CD14-positive monocyte (primary cell): ENCODE measurements at regions not wholly inside any gene's neighbourhood (a gene's known extent, or its start where the extent isn't known, plus 50 kb on each side); places are given as distances from the start of the nearest gene placed in this dataset.

Source experiments
- DNase-seq, 3 donors: peaks; one replicate each; pipeline ENCODE4 v3.0.0-alpha.2; 2011 to 2022
- H2AFZ ChIP-seq: 2 replicates; pipeline ENCODE4 v1.6.0; 2012; ENCODE audit warnings: mild to moderate bottlenecking, low read depth, low read length, inconsistent platforms; ENCODE audit not compliant: insufficient read depth, poor library complexity, severe bottlenecking
- H3K27ac ChIP-seq, 2 donors: 1 replicate in 1 of 2; 2 replicates in 1 of 2; pipeline ENCODE4 v1.5.1; 2012 to 2013; ENCODE audit warnings: low read length in 2 of 2, control low read depth in 1 of 2, inconsistent platforms in 1 of 2, low read depth in 1 of 2, mild to moderate bottlenecking in 1 of 2
- H3K27me3 ChIP-seq, 2 donors: one replicate each; pipeline versions ENCODE4 v1.6.0 to v1.6.1; 2011 to 2013; ENCODE audit warnings: low read length in 2 of 2; ENCODE audit not compliant: control insufficient read depth in 2 of 2, insufficient read depth in 2 of 2
- H3K36me3 ChIP-seq, 2 donors: replicated peaks in 1 of 2; 1 replicate in 1 of 2; 2 replicates in 1 of 2; pipeline versions ENCODE4 v1.5.1 to v1.6.1; 2012 to 2013; ENCODE audit warnings: low read length in 2 of 2, control low read depth in 1 of 2, inconsistent platforms in 1 of 2, mild to moderate bottlenecking in 1 of 2; ENCODE audit not compliant: insufficient read depth in 2 of 2, control insufficient read depth in 1 of 2
- H3K4me1 ChIP-seq, 2 donors: 1 replicate in 1 of 2; 2 replicates in 1 of 2; pipeline versions ENCODE4 v1.5.1 to v1.6.1; 2012 to 2013; ENCODE audit warnings: low read length in 2 of 2, control low read depth in 1 of 2, inconsistent platforms in 1 of 2, mild to moderate bottlenecking in 1 of 2, moderate library complexity in 1 of 2; ENCODE audit not compliant: insufficient read depth in 2 of 2, control insufficient read depth in 1 of 2
- H3K4me2 ChIP-seq: replicated peaks from 2 replicates; pipeline ENCODE3; 2012; ENCODE audit warnings: low read length, moderate library complexity, mild to moderate bottlenecking; ENCODE audit not compliant: poor library complexity, severe bottlenecking; ENCODE audit errors: extremely low read depth
- H3K4me3 ChIP-seq, 3 experiments: fragments of 200-600 bp in 1 of 3; sonication (generic) in 1 of 3; replicated peaks in 1 of 3; 1 replicate in 2 of 3; 2 replicates in 1 of 3; pipeline ENCODE4 v1.5.1; 2011 to 2013; ENCODE audit warnings: low read length in 3 of 3, mild to moderate bottlenecking in 3 of 3, control low read depth in 2 of 3, low read depth in 2 of 3, inconsistent platforms in 1 of 3, moderate library complexity in 1 of 3
- H3K79me2 ChIP-seq: 2 replicates; pipeline ENCODE4 v1.6.0; 2012; ENCODE audit warnings: mild to moderate bottlenecking, control low read depth, inconsistent platforms, low read length, moderate library complexity; ENCODE audit not compliant: insufficient read depth
- H3K9ac ChIP-seq: 2 replicates; pipeline ENCODE4 v1.6.0; 2017; ENCODE audit warnings: low read length, mild to moderate bottlenecking; ENCODE audit not compliant: insufficient read depth, poor library complexity, severe bottlenecking
- H3K9me3 ChIP-seq, 2 donors: replicated peaks in 1 of 2; 1 replicate in 1 of 2; 2 replicates in 1 of 2; pipeline versions ENCODE4 v1.5.1 to v1.6.1; 2012 to 2013; ENCODE audit warnings: low read length in 2 of 2, control low read depth in 1 of 2; ENCODE audit not compliant: control insufficient read depth in 1 of 2, insufficient read depth in 1 of 2
- H4K20me1 ChIP-seq: 2 replicates; pipeline ENCODE4 v1.6.0; 2012; ENCODE audit warnings: mild to moderate bottlenecking, low read length, control low read depth, moderate library complexity; ENCODE audit not compliant: insufficient read depth
- H3K27ac Mint-ChIP-seq, 7 donors: one replicate each; pipeline ENCODE4 v1.8.0; 2020; ENCODE audit warnings: mild to moderate bottlenecking in 7 of 7, mixed read lengths in 7 of 7, moderate library complexity in 6 of 7, inconsistent platforms in 2 of 7
- H3K27me3 Mint-ChIP-seq, 3 donors: one replicate each; pipeline ENCODE4 v1.8.0; 2021 to 2022; ENCODE audit warnings: low read depth in 3 of 3, mild to moderate bottlenecking in 3 of 3, mixed read lengths in 3 of 3, moderate library complexity in 3 of 3, inconsistent platforms in 1 of 3
- H3K36me3 Mint-ChIP-seq, 2 donors: one replicate each; pipeline ENCODE4 v1.8.0; 2020; ENCODE audit warnings: mixed read lengths in 2 of 2, inconsistent platforms in 1 of 2, mild to moderate bottlenecking in 1 of 2
- H3K4me1 Mint-ChIP-seq: one replicate; pipeline ENCODE4 v1.8.0; 2020; ENCODE audit warnings: mild to moderate bottlenecking, mixed read lengths
- H3K4me3 Mint-ChIP-seq, 2 donors: one replicate each; pipeline ENCODE4 v1.8.0; 2020; ENCODE audit warnings: mild to moderate bottlenecking in 2 of 2, mixed read lengths in 2 of 2, moderate library complexity in 1 of 2
- H3K9me3 Mint-ChIP-seq, 7 donors: one replicate each; pipeline ENCODE4 v1.8.0; 2020 to 2022; ENCODE audit warnings: mixed read lengths in 7 of 7, mild to moderate bottlenecking in 6 of 7, moderate library complexity in 6 of 7, inconsistent platforms in 2 of 7
- CTCF ChIP-seq: fragments of 200-600 bp; IDR thresholded peaks from one replicate; pipeline ENCODE4 v1.8.0; 2022; ENCODE audit warnings: antibody characterized with exemption, mild to moderate bottlenecking
- WGBS: methylation state at CpG from one replicate; pipeline ENCODE4 v1.1.5; 2013; ENCODE audit warnings: missing lambda C conversion rate; ENCODE audit not compliant: insufficient coverage; 5-methylcytosine and 5-hydroxymethylcytosine counted together
- intact Hi-C, 2 donors: fragments of 100-400 bp; cut with micrococcal nuclease; formaldehyde crosslinking; loops; one replicate each; pipeline versions ENCODE4 v1.15.0 to v1.15.1; 2023

DNA sequence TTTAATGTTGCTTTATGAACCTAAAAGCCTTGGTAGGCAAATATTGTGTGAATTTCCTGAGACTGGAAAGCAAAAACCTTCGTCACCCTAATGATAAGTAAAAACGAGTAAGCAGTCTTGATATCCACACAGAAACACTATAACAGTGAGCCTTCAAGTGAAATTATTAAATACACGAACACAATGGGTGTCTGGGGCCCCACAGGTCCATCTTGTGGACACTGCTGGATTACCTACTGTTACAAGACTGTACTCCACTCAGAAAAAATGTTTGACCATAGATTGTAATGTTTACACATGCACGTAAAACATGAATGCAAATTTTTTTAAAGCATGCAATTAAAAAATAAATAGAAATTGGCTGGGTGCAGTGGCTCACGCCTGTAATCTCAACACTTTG is 466.9 kb downstream of the CD83 start:
- Mint-ChIP-seq H3K27ac (no peak overlapping the region), H3K36me3 (no peaks in the 10 kb centered on the region), H3K4me3 (no peak overlapping the region), H3K4me1 (no peaks in the 10 kb centered on the region), H3K9me3 (peaks cover 0 to 3% (median 0%) of the 10 kb centered on the region in 7 donors), H3K27me3 (no peaks in the 10 kb centered on the region)
- Histone ChIP-seq H3K4me2 (no peak overlapping the region), H3K9me3 (no peaks in the 10 kb centered on the region), H3K27ac (no peak overlapping the region), H2AFZ (no peak overlapping the region), H3K36me3 (no peaks in the 10 kb centered on the region), H3K4me1 (no peaks in the 10 kb centered on the region), H3K9ac (no peak overlapping the region), H3K27me3 (no peaks in the 10 kb centered on the region), H4K20me1 (no peaks in the 10 kb centered on the region), H3K4me3 (no peak overlapping the region), H3K79me2 (no peaks in the 10 kb centered on the region)
- WGBS = 100% methylated on average over 2 of the region's 5 CpGs
- intact Hi-C loops = no loop called here
- no peak for TF ChIP-seq CTCF
- DNase-seq = no peak

DNA sequence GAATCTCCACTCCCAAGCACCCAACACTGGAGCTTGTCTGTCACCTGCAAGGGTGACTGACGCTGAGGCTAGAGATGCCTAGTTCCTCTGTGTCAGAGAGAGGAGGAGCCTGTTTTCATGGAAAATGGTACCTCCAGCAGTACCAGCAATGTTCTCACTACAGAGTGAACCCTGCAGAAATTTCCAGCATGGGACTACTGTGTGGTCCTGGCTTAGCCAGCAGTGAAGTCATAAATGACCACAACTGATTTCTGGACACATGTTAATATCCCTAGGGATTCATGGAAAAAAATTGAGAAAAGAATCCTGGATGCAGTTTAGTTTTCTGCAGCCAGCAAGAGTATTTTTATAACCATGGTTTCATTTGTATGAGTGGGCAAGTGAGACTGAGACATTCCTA is 468.1 kb downstream of the CD83 start:
- no peak for DNase-seq
- Histone ChIP-seq H3K36me3 (no peaks in the 10 kb centered on the region), H3K4me3 (no peak overlapping the region), H3K79me2 (no peaks in the 10 kb centered on the region), H3K4me1 (no peaks in the 10 kb centered on the region), H3K4me2 (no peak overlapping the region), H3K9me3 (no peaks in the 10 kb centered on the region), H3K9ac (no peak overlapping the region), H3K27me3 (no peaks in the 10 kb centered on the region), H2AFZ (no peak overlapping the region), H4K20me1 (no peaks in the 10 kb centered on the region), H3K27ac (no peak overlapping the region)
- Mint-ChIP-seq H3K4me1 (no peaks in the 10 kb centered on the region), H3K9me3 (peaks cover 0 to 3% (median 0%) of the 10 kb centered on the region in 7 donors), H3K36me3 (no peaks in the 10 kb centered on the region), H3K27me3 (no peaks in the 10 kb centered on the region), H3K4me3 (no peak overlapping the region), H3K27ac (no peak overlapping the region)
- no peak for TF ChIP-seq CTCF
- intact Hi-C loops = no loop called here
- no CpG with 5 or more reads among the region's 1 CpG for WGBS
